HuH-7 (cell line): ENCODE measurements at regions not wholly inside any gene's neighbourhood (a gene's known extent, or its start where the extent isn't known, plus 50 kb on each side); places are given as distances from the start of the nearest gene placed in this dataset.
"Not testable (repeated sequence)": the region's sequence is repeated elsewhere in the genome, so short reads cannot be mapped to it uniquely, and the experiment has no call there.

ENCODE experiments used
- DNase-seq: peaks from one replicate; pipeline ENCODE4 v3.0.0; 2011; ENCODE audit warnings: low spot score

- DNase-seq = no peak
Observed at GRCh38 chr4:149870008-149870407, 54.4 kb upstream of the IQCM start.

- no peak for DNase-seq
Observed at GRCh38 chr4:149881744-149882143, 66.1 kb upstream of the IQCM start.

- DNase-seq = no peak
Observed at GRCh38 chr4:149882251-149882650, 66.6 kb upstream of the IQCM start.

GRCh38 chr4:149884046-149884445 is 68.4 kb upstream of the IQCM start:
- DNase-seq = no peak

GRCh38 chr4:149884529-149885181 is 69.0 kb upstream of the IQCM start:
- no peak for DNase-seq

- DNase-seq = no peak
Observed at GRCh38 chr4:149885896-149886295, 70.3 kb upstream of the IQCM start.

- no peak for DNase-seq
Observed at GRCh38 chr4:149886786-149887490, 71.3 kb upstream of the IQCM start.

- no peak for DNase-seq
Observed at GRCh38 chr4:149889991-149890390, 74.3 kb upstream of the IQCM start.

GRCh38 chr4:149890531-149890930 is 74.9 kb upstream of the IQCM start:
- no peak for DNase-seq

GRCh38 chr4:149891426-149891825 is 75.8 kb upstream of the IQCM start:
- DNase-seq = no peak

- DNase-seq = peak; percentile 3
Observed at GRCh38 chr4:149896432-149896831, 80.8 kb upstream of the IQCM start.

GRCh38 chr4:149897783-149898182 is 82.1 kb upstream of the IQCM start:
- peak; percentile 1 for DNase-seq

GRCh38 chr4:149901128-149901527 is 85.5 kb upstream of the IQCM start:
- no peak for DNase-seq

- no peak for DNase-seq
Observed at GRCh38 chr4:149902242-149902641, 86.6 kb upstream of the IQCM start.

- DNase-seq = no peak
Observed at GRCh38 chr4:149910177-149910576, 94.5 kb upstream of the IQCM start.

GRCh38 chr4:149910604-149911350 is 95.1 kb upstream of the IQCM start:
- no peak for DNase-seq

GRCh38 chr4:149911354-149911753 is 95.7 kb upstream of the IQCM start:
- no peak for DNase-seq

- no peak for DNase-seq
Observed at GRCh38 chr4:149912000-149912399, 96.4 kb upstream of the IQCM start.

- peak; percentile 8 for DNase-seq
Observed at GRCh38 chr4:149914119-149915115, 98.8 kb upstream of the IQCM start.

- not testable (repeated sequence) for DNase-seq
Observed at GRCh38 chr4:149915735-149916134, 100.1 kb upstream of the IQCM start.

GRCh38 chr4:149923736-149924135 is 108.1 kb upstream of the IQCM start:
- no peak for DNase-seq

- DNase-seq = no peak
Observed at GRCh38 chr4:149927514-149927913, 111.9 kb upstream of the IQCM start.
